NCI-H146 (cell line): ENCODE measurements at regions not wholly inside any gene's neighbourhood (a gene's known extent, or its start where the extent isn't known, plus 50 kb on each side); places are given as distances from the start of the nearest gene placed in this dataset.

ENCODE experiments used
- DNase-seq: peaks from one replicate; lab custom pipeline; 2025; lab: John Stamatoyannopoulos, UW

DNA sequence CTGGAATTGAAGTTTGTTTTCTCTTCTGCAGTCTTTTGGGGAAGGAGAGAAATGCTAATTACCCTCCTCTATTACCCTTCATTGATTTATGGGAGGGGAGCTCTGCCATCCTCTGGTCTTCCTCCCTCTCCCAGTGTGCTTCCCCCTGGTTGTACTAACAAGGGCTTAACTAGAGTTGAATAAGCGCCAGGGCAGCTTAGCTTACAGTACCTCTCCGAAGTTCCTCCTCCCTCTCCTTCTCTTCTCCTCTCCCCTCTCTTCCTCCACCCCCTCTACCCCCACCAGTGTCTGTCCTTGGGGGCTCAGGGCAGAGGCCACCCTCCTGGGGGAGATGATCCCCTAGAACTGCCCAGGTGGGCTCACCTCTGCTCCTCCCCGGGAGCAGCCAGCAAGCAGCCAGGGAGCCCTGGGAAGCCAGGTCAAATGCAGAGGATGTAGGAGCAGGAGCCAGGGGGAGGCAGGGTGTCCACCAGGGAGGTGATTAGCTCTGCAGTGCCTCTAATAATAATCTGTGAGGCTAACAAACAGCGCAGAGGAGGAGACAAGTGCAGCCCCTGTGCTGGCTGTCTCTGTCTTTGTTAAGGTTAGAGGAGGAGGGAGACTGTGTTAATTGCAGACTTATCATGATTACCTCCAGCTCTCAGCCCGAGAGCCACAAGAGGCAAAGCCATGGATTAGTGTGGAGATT is 191.6 kb upstream of the CADM1 start:
- DNase-seq, result peak; percentile 52

DNA sequence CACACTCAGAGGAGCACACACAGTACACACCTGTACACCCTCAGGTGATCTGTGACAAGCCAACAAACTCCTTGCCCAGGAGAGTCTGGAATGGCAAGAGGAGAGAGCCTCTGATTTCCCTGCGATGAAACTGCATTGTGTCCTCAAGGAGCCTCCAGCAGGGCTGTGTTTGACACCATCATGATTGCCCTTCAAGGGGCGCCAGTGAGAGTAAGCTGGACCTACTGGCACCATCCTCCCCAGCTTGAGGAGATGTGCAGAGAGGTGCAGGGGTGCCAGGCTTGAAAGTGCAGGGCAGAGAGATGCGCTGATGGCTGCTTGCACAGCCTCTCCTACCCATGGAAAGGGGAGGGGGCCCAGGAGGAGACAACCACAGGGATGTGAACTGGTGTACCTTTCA is 188.8 kb upstream of the CADM1 start:
- DNase-seq, result no peak

DNA sequence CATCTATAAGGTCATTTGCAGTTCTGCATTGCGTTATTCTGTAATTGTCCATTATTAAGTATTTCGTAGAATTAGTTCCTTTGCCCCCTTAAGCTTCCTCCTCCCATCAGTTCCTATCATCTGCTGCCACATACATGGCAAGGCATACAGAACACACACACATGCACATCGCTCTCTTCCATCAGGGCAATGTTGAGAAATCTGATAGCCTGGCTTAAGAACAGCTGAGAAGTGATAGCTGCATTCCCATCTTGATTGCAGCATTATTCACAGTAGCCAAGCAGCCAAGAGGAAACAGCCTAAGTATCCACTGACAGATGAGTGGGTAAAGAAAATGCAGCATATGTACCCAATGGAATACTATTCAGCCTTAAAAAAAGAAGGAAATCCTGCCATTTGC is 186.8 kb upstream of the CADM1 start:
- no peak for DNase-seq

DNA sequence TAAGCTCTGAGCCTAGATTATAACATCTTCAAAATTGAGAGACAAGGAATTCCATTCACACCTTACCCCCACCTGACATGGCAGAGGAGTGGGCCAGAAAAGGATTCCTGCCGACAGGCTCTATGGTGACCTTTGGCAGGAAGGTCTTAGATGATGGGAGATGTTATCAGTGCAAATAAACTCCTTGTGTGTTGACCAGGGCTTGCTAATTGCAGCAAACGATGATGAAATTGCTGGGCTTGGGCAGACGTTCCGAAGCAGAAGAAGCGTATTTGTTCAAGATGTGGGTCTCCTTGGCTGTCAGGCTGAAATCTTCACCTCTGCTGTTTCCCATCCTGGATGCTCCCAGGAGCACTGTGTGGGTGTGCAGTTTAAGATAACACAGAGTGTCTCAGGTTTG is 183.7 kb upstream of the CADM1 start:
- DNase-seq, result peak; percentile 53

DNA sequence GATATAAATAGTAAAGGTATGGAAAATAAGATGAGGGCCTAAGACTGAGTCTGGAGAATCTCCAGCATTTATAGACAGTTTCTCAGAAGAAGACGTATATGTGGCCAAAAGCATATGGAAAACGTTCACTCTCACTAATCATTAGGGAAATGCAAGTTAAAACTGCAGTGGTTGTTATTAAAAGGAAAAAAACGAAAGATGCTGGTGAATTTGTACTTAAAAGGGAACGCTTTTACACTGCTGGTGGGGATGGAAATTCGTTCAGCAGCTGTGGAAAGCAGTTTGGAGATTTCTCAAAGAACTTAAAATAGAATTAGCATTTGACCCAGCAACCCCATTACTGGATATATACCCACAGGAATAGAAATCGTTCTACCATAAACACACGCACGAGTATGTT is 180.5 kb upstream of the CADM1 start:
- no peak for DNase-seq

DNA sequence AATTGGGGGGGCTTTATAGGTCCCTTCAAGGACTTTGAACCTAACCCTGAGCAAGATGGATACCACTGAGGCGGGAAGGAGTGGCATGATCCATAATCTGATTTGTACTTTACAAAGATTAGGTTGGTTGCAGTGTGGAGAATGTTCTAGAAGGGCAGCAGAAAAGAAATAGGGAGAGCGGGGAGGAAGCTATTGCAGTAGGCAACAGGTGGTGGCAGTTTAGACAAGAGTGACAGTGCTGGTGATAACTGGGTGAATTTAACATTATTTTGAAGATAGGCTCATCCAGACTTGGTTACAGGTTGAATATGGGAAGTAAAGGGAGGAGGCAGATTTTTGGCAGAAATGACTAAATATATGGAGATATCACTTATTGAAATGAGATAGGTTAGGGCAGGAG is 179.9 kb upstream of the CADM1 start:
- DNase-seq, result no peak

DNA sequence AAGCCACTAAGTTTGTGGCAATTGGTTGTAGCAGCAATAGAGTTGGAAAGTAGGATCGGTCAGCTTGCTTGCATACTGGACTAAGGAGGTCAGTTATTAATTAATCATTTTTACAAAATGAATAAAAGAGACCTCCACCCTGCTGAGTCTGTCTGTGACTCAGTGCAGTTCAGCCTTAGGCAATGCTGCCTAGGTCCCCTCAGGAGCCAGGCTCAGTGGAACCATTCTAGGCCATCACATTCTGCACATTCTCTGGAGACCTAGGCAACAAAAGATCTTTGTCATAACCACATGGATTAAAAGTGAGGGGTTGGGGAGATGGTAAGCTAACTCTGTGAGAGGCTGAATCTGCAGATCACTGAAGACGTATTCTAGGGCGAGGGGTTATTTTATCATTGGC is 178.7 kb upstream of the CADM1 start:
- DNase-seq, result no peak

DNA sequence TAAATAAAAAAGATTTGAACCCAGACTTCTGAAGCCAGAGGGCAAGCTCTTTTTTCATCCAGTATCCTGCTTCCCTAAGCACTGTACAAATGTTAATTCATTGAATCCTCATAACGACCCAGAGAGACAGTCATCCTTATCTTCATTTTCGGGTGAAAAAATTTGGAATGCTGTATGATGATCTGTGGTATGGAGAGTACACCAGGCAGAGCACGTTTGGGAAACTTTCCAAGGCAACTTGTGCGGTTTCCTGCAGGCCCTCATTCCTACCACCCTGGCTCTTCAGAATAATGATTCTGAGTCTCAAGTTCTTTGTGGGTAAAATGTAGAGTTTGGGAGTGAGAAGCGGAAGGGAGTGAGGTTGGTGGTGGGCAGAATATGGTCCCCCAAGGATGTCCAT is 177.9 kb upstream of the CADM1 start:
- no peak for DNase-seq

DNA sequence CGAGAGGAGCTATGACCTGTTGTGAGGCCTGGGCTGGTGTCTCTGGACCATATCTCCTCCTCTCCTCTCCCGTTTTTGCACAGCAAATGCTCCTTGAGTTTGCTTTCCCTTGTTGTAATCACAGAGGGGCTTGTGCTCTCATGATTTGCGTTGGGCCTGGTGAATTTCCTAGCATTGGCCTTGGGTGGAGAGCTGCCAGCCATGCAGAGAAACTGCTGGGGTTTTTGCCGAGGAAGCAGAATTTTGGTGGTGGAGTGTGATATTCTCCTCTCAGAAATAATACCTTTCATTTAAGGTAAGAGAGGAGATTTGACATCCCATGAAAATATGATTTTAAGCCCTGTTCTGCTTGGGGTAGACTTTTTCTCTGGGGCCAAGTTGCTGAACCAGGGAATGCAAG is 175.7 kb upstream of the CADM1 start:
- no peak for DNase-seq

DNA sequence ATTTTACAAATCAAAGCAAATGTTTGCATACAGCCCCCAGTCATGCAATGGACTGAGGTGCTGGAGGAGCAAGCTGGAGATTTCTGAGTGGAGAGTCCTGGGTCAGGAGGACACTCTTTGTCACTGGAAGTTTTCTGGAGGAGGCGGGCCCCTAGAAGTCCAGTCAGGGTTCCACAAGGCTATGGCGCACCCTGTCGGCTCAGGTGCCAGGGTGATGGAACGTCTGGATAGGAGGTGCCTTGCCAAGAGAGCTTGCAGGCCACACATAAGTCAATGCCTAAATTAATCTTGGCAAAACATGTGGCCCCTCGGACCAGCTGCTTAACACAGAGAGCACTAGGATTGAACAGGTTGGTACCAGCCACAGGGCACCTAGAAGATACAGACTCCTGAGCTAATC is 174.7 kb upstream of the CADM1 start:
- DNase-seq, result peak; percentile 75

DNA sequence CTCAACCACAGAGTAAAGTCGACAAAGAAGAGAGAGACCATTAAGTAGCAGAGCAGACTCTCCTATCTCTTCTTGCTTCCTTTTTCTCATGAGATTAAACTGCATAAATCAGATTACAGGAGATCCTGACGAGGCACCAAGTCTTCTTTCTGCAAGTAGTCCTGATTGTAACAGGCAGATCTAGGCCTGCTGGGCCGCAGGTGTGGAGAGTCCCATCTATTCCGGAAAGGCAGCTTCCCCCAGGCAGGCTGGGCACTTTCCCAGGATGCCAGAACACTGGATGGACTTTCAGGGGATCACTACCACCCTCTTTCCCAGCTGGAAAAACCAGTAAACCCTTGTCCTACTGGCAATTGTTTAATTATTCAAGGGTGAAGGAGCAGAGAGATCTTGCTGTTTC is 173.0 kb upstream of the CADM1 start:
- no peak for DNase-seq

DNA sequence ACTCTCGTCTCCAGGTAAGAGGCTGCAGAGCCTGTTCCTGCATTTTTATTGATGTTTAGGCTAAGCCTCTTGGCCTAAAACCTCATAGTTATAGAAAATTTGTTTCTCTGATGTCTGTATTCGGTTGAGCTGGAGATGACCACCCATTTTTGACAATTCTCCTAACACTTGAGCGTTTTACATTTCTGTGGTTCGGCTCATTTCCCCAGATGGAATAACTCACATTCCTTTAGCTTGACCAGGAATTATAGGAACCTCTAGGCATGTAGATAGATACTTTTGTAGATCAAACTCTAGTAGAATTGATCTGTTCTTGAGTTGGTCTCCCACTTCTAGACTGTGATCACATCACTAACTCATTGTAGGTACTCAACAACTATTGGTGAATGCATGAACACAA is 172.6 kb upstream of the CADM1 start:
- DNase-seq, result no peak

DNA sequence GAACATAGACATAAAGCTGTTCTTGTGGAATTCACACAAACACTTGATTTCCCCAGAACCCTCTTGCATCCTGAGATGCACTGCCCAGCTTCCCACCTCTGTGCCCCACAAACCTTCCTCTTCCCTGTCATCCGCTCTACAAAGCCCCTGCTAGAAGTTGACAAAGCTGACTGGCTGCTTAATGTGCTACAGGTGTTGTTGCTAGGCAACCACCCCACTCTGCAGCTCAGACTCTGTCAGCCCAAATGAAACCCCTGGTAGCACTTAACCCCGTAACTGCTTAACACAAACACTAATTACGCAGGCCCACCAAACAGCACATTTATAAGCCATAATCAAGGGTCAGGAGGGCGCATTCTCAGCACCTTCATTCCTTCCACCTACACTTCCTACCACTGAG is 172.0 kb upstream of the CADM1 start:
- peak; percentile 10 for DNase-seq

DNA sequence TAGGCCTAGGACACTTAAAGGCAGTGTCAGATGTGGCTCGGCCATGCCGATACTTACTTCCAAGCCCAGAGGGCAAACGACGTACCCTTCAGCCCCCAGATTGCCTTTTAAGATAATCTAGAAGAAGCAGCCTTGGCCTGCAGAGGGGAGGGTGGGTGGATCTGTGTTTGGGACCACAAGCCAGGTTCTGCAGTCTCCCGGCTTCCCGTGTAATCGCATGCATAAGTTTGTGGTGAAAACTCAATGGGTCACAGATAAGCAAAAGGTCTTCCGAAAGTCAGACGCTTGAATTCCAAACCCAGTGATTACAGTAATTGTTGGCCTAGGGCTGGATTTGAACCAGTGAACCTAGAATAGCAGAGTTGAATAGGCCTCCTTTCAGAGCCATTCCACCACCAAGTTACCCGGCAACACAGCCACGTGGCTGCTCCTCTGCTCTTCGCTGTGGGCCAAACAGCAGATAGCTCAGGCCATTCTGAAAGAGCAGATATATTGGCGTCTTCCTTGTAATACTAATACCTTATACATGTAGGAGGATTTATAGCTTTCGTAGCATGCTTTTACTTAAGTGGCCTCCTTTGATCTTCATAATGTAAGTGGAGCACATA is 170.8 kb upstream of the CADM1 start:
- DNase-seq, result no peak

DNA sequence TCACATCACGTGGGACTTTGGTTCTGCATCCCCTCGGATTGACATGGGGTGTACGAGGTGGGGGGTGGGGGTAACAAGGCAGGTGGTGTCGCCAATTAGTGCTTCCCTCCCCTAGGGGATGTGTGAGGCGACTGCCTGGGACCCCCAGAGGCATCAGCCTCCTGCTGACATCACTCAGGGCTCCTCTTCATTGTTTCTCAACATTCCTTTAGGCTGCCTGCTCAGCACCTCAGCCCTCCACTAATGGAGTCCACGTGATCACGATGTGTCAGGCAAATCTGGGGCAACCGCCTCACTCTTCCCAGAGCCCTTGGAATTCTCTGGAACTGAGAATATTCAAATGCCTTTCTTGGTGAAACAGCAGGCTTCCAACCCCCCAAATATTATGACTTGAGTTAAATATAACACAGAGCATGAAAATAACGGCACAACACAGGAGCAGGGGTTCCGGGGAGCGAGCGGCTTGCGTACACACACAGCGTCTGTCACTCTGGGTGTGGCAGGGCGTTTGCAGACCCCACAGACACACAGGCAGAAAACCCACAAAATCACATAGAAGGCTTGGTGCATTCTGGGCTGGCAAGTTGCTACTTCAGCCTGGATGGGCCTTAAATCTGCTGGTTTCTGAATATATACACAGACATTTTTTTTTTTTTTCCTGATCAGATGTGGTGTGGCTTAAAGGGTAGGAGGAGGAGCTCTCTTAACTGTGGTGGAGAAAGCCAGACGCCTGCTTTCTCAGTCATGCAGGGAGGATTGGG is 170.1 kb upstream of the CADM1 start:
- DNase-seq, result no peak

DNA sequence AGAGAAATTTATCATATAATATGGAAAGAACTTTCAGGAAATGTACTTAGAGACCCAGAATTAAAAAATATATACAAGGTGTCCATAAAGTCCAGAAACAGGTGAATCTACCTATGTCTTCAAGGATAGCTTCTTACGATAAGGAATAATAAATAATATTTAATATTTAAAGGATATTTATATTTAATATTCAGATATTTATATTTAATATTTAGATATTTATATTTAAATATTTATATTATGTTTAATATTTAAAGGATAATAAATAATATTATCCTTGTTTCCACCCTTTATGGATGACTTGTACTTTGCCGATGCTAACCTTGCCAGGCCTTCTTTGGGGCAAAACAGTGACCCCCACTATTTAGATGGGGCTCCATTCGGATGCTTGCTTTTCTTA is 169.5 kb upstream of the CADM1 start:
- no peak for DNase-seq

DNA sequence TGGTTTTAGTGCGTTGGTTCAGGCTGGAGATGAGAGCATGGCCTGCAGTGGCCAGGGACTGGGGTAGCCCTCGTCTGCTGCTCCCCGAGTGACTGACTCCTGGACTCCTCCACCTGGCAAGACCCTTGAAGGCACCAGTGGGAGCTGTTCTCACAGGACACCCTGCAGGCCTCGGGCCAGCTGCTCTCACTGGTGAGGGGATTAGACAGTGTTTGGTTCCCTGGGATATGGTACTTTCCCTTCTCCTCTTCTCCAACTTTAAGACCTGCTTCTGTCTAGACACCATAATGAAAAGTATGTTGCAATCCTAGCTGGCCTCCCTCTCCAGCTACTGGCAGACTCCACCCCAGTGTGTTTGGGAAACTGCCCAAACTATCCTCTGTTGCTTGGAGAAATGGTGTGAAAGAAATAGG is 168.8 kb upstream of the CADM1 start:
- DNase-seq, result no peak

DNA sequence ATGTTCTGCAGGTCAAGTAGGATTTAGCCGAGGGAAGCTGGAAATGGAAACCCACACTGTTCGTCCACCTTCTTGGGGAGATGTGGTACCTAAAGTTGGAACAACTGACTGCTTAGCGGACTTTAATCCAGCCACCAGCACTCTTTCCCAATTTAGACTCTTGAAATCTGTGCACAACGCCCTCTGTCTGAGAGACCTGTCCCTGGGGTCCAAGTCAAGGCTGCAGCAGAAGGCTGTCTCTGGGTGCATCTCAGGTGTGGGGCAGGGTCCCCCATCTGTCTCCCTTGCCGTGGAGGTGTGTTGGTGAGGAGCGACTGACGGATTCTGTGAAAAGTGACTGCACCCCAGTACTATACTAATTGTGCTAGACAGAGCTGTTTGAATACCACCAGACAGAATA is 168.2 kb upstream of the CADM1 start:
- DNase-seq, result no peak

DNA sequence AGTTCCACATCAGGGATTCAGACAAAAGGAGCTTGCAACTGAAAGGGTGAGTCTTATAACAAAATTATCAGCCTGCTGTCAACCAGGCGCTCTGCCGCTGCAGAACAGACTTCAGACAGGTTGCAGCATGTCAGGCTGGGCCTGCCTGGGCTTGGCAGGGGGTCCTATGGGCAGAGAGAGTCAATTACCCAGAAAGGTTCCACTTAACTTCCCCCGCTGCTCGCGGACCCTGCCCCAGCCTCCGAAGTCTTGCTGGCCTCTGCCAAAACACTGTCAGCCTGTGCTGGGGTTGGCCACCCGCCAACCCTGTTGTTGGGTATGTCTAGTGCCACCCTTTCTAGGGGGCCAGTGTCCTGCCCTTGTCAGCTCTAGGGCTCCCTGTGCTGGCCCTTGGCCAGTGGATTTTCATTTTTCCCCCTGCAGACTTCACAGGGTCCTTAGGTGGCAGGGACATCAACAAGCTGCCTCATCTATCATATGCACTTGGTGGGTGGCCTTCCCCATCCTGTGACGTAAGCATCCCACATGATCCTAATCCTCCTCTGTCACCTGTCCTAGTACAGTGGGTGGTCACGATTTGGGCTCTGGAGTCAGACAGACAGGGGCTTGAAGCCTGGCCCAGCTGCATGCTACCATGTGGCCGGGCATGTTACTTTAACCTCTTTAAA is 166.5 kb upstream of the CADM1 start:
- DNase-seq, result peak; percentile 78

DNA sequence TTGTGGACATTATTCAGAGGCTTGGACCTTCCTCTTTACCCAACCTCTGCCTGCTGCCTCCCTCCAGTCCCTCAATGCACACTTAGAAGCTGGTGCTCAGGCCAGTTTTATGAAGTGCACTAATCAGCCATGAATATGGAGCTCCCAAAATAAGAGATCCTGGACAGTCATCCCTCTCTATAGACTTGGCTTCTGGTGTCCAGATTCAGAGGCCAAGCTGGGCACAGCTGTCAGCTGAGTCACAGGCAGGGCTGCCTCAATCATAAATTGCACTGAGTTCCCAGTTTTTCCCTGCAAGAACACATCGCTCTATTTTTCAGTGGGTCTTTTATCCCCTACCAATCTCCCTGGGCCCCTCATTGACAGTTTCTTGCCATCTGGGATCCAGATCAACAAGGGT is 161.7 kb upstream of the CADM1 start:
- DNase-seq, result no peak

DNA sequence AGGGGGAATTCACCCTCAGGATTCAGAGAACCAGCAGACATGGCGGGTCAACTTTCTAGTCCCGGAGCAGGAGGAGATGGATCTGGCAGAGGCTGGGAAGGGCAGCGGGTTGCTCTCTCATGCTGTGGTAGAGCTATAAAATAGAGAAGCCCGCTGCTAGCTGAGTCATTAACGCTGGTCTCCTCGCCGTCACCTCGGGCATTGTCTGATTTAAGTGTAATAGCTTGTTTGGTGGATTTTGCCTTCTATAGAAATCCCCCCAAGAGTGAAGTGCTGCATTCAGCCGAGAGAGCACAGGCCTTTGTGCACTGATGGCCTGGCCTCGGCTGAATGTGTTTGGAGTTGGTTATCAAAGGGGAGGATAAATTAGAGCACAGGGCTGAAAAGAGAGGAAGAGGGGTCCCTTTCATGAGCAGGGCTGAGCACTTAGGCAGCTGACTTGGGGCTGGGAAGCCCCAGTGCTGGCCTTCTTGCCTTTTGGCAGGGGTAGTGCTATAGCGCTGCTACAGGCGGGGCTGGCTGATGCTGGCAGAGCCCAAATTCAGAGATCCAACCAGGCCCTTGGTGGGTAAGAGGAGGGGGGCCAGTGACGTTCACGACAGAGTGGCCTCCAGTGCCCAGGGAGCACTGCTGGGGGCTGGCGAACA is 161.1 kb upstream of the CADM1 start:
- no peak for DNase-seq

DNA sequence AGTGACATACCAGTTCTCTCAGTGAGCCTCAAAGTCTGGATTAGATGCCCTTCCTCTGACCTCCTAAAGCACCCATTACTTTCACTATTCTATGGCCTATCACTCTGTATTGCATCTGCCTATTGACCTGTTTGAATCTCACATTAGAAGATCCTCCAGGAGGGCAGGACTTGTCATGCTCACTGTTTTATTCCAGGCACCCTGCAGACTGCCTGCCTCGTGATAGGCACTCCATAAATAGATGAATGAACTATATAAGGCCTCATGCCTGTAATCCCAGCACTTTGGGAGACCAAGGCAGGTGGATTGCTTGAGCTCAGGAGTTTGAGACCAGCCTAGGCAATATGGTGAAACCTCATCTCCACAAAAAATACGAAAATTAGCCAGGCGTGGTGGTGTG is 160.1 kb upstream of the CADM1 start:
- DNase-seq, result no peak
